RWPE1 (cell line): ENCODE measurements at regions not wholly inside any gene's neighbourhood (a gene's known extent, or its start where the extent isn't known, plus 50 kb on each side); places are given as distances from the start of the nearest gene placed in this dataset.

Experiments used
- CTCF ChIA-PET: fragments of 350-600 bp; sonication (Branson Sonifier 250); formaldehyde crosslinking; extraction: SDS; loops from one replicate; lab custom pipeline; 2021; lab: Yijun Ruan, JAX
- POLR2A ChIA-PET: fragments of 400-600 bp; formaldehyde crosslinking; extraction: SDS; loops from one replicate; lab custom pipeline; 2020; ENCODE audit warnings: antibody characterized with exemption; ENCODE audit not compliant: low non-redundant PET; lab: Yijun Ruan, JAX
- DNase-seq: peaks from one replicate; pipeline ENCODE4 v3.0.0; 2012; ENCODE audit warnings: low spot score
- H3K27ac ChIP-seq: fragments of 450-650 bp; 2 replicates; pipeline ENCODE4 v1.5.1; 2017
- TF ChIP-seq, protein P1 (sequence below): fragments of 450-650 bp; conservative IDR thresholded peaks from 2 replicates; pipeline ENCODE4 v1.5.1; 2017; ENCODE audit warnings: low read depth, mild to moderate bottlenecking

DNA sequence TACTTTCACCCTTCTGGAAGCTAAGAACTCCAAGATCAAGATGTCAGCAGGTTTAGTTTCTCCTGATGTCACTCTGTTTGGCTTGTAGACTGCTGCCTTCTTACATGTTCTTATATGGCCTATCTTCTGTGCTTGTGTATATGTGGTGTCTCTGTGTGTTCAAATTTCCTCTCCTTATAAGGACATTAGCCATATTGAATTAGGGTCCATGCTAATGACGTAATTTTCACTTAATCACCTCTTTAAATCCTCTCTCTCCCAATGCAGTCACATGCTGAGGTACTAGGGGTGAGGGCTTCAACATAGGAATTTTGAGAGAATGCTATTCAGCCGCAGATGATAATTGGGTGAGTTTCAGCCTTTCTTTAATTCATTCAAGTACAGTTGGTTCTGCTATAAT is 458.3 kb upstream of the SYT4 start:
- DNase-seq: no peak
- CTCF ChIA-PET: no interaction called here
- POLR2A ChIA-PET: interaction anchor here (0.6 kb wide), 1 partner anchor 99 kb away, joined by 3 read pairs; no protein-coding TSS in a partner anchor
- H3K27ac ChIP-seq: no peak overlapping the region
- TF ChIP-seq, protein P1, sequence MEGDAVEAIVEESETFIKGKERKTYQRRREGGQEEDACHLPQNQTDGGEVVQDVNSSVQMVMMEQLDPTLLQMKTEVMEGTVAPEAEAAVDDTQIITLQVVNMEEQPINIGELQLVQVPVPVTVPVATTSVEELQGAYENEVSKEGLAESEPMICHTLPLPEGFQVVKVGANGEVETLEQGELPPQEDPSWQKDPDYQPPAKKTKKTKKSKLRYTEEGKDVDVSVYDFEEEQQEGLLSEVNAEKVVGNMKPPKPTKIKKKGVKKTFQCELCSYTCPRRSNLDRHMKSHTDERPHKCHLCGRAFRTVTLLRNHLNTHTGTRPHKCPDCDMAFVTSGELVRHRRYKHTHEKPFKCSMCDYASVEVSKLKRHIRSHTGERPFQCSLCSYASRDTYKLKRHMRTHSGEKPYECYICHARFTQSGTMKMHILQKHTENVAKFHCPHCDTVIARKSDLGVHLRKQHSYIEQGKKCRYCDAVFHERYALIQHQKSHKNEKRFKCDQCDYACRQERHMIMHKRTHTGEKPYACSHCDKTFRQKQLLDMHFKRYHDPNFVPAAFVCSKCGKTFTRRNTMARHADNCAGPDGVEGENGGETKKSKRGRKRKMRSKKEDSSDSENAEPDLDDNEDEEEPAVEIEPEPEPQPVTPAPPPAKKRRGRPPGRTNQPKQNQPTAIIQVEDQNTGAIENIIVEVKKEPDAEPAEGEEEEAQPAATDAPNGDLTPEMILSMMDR: no peak

DNA sequence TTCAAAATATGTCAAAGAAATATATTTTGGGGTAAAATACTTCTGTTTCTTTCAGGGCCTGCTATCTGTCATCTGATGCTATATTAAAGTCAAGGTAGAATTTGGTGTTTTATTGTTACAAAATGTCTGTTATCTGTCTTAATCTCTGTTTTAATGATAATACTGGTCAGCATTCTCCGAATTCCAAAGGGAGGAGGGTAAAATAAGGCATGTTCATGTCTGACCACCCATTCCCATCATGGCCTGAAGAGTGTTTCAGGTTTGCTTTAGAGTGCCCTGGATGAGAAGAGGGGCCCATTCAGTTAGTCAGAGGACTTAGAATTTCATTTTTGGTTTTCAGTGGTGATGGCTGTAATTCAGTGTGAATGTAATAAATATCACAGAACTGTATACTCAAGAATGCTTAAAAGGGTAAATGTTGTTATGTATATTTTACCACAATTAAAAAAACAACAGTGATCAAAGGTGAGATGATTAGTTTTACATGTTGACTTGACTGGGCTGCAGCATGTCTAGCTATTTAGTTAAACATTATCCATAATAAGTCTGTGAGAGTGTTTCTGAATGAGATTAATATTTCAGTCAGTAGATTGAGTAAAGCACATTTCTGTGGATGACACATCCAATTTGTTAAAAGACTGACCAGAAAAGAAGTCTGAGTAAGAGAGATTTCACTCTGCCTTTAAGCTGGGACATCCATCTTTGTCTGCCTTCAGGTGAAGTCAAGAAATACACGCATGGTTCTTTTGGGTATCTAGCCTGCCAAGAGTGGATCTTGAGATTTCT is 467.9 kb upstream of the SYT4 start:
- POLR2A ChIA-PET: no interaction called here
- no peak for DNase-seq
- TF ChIP-seq, protein P1: no peak
- CTCF ChIA-PET: interaction anchor here (0.6 kb wide), 1 partner anchor 679 kb away, joined by 3 read pairs; no protein-coding TSS in a partner anchor
- no peak overlapping the region for H3K27ac ChIP-seq

DNA sequence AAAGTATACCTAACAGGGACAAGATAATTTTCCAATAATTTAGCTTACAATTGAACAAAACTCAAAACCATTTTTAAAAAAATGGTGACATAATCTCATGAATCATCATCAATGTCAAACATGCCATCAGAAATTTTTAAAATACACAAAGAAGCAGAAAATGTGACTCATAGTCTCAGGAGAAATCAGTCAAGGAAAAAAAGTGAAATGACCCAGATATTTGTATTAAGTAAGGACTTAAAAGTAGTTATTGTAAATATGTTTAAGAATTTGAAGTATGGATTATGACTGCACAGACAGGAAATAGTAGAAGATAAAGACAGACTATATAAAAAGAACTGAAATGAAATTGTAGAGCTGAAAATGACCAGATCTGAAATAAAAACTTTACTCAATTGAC is 473.9 kb upstream of the SYT4 start:
- ChIA-PET CTCF (interaction anchor here (0.6 kb wide), 1 partner anchor 828 kb away, joined by 5 read pairs; no protein-coding TSS in a partner anchor), POLR2A (no interaction called here)
- no peak for DNase-seq

DNA sequence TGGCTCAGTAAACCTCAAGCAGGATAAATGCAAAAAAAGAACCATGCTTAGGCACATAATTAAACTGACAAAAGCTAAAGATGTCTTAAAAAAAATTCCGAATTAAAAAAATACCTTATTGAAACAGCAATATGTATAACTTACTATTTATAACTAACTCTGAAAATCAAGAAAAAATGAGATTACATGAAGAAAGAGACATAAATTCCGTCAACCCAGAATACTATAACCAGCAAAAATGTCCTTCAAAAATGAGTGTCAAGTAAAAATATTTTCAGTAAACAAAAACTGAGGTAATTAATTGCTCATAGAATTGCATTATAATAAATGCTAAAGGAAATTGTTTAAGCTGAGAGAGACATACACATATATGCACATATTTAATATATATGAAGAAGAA is 474.5 kb upstream of the SYT4 start:
- CTCF ChIA-PET: no interaction called here
- POLR2A ChIA-PET: no interaction called here
- TF ChIP-seq, protein P1: no peak
- no peak overlapping the region for H3K27ac ChIP-seq
- no peak for DNase-seq

More for the DNA sequence above, 473.9 kb upstream of the SYT4 start:
- TF ChIP-seq, protein P1: no peak
- no peak overlapping the region for H3K27ac ChIP-seq

DNA sequence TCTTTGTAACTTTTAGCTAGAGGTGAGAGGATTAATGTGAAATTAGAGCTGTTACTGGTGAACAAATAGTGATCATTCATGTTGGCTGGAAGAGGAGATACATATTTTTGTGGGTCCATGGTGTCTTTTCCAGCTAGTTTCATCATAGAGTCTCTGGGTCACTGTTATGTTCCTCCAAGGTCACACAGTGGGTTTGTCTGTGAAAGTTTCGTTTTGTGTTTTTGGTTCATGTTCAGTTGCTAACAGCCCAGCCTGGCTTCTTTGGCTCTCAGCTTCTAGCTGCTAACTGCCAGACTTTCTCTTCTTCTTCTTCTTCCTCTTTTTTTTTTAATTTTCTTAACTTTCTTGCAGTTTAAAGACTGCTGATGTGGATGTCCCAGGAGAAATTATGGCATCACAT is 480.0 kb upstream of the SYT4 start:
- no peak for DNase-seq
- H3K27ac ChIP-seq: no peak overlapping the region
- TF ChIP-seq, protein P1: no peak
- ChIA-PET POLR2A (no interaction called here), CTCF (no interaction called here)

DNA sequence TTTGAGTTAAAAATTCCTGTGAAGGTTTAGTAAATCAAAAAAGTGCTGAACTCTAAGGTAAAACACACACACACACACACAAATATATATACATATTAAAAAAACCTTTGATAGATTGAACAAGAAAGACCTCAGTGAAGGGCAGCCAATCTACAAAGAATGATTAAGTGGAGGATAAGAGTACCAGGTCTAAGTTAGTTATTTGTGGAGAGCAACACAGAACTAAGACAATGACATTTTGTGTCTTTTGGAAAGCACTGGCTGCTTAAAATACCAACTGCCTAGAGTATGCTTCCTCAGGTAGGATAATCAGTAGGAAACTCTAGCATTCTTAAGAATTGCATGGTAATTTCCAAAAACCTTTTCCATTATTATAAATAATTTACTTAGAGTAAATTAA is 481.4 kb upstream of the SYT4 start:
- CTCF ChIA-PET: no interaction called here
- DNase-seq: no peak
- H3K27ac ChIP-seq: no peak overlapping the region
- POLR2A ChIA-PET: no interaction called here
- TF ChIP-seq, protein P1: no peak
